ENCODE measurements at regions not wholly inside any gene's neighbourhood (a gene's known extent, or its start where the extent isn't known, plus 50 kb on each side); places are given as distances from the start of the nearest gene placed in this dataset.
A peak's percentile ranks its signal among the peaks of the same experiment; 100 is the strongest.

GRCh38 chr11:36931139-36931538, 333.1 kb upstream of the RAG2 start:
- Histone ChIP-seq H3K4me2 (ENCODE audit: low read length) (no peak overlapping the region), H3K9ac (ENCODE audit: low read length) (no peak overlapping the region), H3K79me2 (replicated peaks; ENCODE audit: insufficient read depth, low read length) (no peaks in the 10 kb centered on the region), H3F3A (ENCODE audit: insufficient read depth, low read length, poor library complexity, severe bottlenecking) (no peaks in the 10 kb centered on the region), H3K27ac (ENCODE audit: low read length) (peak overlapping the region; percentile 33), H2AFZ (ENCODE audit: low read depth, low read length) (no peak overlapping the region), H4K20me1 (ENCODE audit: insufficient read depth) (no peaks in the 10 kb centered on the region), H3K36me3 (ENCODE audit: insufficient read depth, low read length) (no peaks in the 10 kb centered on the region), H3K4me3 (ENCODE audit: low read length) (no peak overlapping the region), H3K9me3 (ENCODE audit: low read length) (no peaks in the 10 kb centered on the region), H3K9me2 (ENCODE audit: insufficient read depth, low read length) (no peaks in the 10 kb centered on the region), H3K27me3 (ENCODE audit: insufficient read depth, low read depth, low read length) (no peaks in the 10 kb centered on the region)
- TF ChIP-seq REST (IDR thresholded peaks at IDR 0.05; ENCODE audit: borderline replicate concordance) (peak; percentile 52), CTCF (IDR thresholded peaks at IDR 0.05; ENCODE audit: poor library complexity, severe bottlenecking) (no peak), SMC3 (conservative IDR thresholded peaks at IDR 0.05; ENCODE audit: poor library complexity) (no peak), EP300 (conservative IDR thresholded peaks at IDR 0.05; ENCODE audit: poor library complexity, severe bottlenecking) (peak; percentile 58), EZH2 (IDR thresholded peaks at IDR 0.05; ENCODE audit: borderline replicate concordance, insufficient read depth, low read length, poor library complexity, severe bottlenecking) (no peak), MXI1 (conservative IDR thresholded peaks at IDR 0.05; ENCODE audit: poor library complexity, severe bottlenecking) (no peak), POLR2AphosphoS5 (IDR thresholded peaks at IDR 0.05) (peak; percentile 61), TAF1 (IDR thresholded peaks at IDR 0.05; ENCODE audit: low read depth) (no peak)

- TF ChIP-seq POLR2AphosphoS5 (IDR thresholded peaks at IDR 0.05) (no peak), EP300 (conservative IDR thresholded peaks at IDR 0.05; ENCODE audit: poor library complexity, severe bottlenecking) (no peak), SMC3 (conservative IDR thresholded peaks at IDR 0.05; ENCODE audit: poor library complexity) (no peak), RAD21 (conservative IDR thresholded peaks at IDR 0.05) (no peak), MXI1 (conservative IDR thresholded peaks at IDR 0.05; ENCODE audit: poor library complexity, severe bottlenecking) (no peak), CTCF (IDR thresholded peaks at IDR 0.05; ENCODE audit: poor library complexity, severe bottlenecking) (no peak), REST (IDR thresholded peaks at IDR 0.05; ENCODE audit: borderline replicate concordance) (no peak), TAF1 (IDR thresholded peaks at IDR 0.05; ENCODE audit: low read depth) (no peak)
- H3K27me3 ChIP-seq (ENCODE audit: insufficient read depth, low read depth, low read length) = no peaks in the 10 kb centered on the region
- no peak overlapping the region for H3K9ac ChIP-seq (ENCODE audit: low read length)
- H3K27ac ChIP-seq (ENCODE audit: low read length) = no peak overlapping the region
- H3F3A ChIP-seq (ENCODE audit: insufficient read depth, low read length, poor library complexity, severe bottlenecking) = no peaks in the 10 kb centered on the region
- H3K9me3 ChIP-seq (ENCODE audit: low read length) = no peaks in the 10 kb centered on the region
- H4K20me1 ChIP-seq (ENCODE audit: insufficient read depth) = no peaks in the 10 kb centered on the region
- H3K4me2 ChIP-seq (ENCODE audit: low read length) = no peak overlapping the region
- no peaks in the 10 kb centered on the region for H3K79me2 ChIP-seq (replicated peaks; ENCODE audit: insufficient read depth, low read length)
- no peak overlapping the region for H3K4me3 ChIP-seq (ENCODE audit: low read length)
- no peak overlapping the region for H2AFZ ChIP-seq (ENCODE audit: low read depth, low read length)
- H3K36me3 ChIP-seq (ENCODE audit: insufficient read depth, low read length) = no peaks in the 10 kb centered on the region
- H3K9me2 ChIP-seq (ENCODE audit: insufficient read depth, low read length) = no peaks in the 10 kb centered on the region
These were observed 332.2 kb upstream of the RAG2 start for GRCh38 chr11:36930256-36930655.
